Keratinocyte (primary cell): ENCODE measurements at regions not wholly inside any gene's neighbourhood (a gene's known extent, or its start where the extent isn't known, plus 50 kb on each side); places are given as distances from the start of the nearest gene placed in this dataset.

ENCODE experiments used
- DNase-seq: peaks from one replicate; pipeline ENCODE4 v3.0.0-alpha.2; 2011; ENCODE audit warnings: low read depth, missing footprints, low spot score
- FAIRE-seq: peaks from 2 replicates; lab custom pipeline; 2011; peaks lifted over from hg19 to GRCh38; lab: Jason Lieb, UNC
- H2AFZ ChIP-seq: 2 replicates; pipeline ENCODE4 v1.6.0; 2012; ENCODE audit warnings: low read length, control low read depth, inconsistent platforms; ENCODE audit not compliant: control insufficient read depth
- H3K27ac ChIP-seq: 2 replicates; pipeline ENCODE4 v1.5.1; 2011; ENCODE audit warnings: low read length; ENCODE audit not compliant: control insufficient read depth, insufficient read depth
- H3K27me3 ChIP-seq: 3 replicates; pipeline ENCODE4 v1.6.0; 2011; ENCODE audit warnings: low read length; ENCODE audit not compliant: control insufficient read depth, insufficient read depth; ENCODE audit errors: extremely low read depth
- H3K36me3 ChIP-seq, 2 experiments: 2 replicates in 1 of 2; 3 replicates in 1 of 2; pipeline ENCODE4 v1.5.1; 2011; ENCODE audit warnings: low read length in 2 of 2, mild to moderate bottlenecking in 1 of 2; ENCODE audit not compliant: control insufficient read depth in 2 of 2, insufficient read depth in 2 of 2; ENCODE audit errors: extremely low read depth in 1 of 2
- H3K4me1 ChIP-seq: 3 replicates; pipeline ENCODE4 v1.5.1; 2011; ENCODE audit warnings: low read length; ENCODE audit not compliant: control insufficient read depth, insufficient read depth; ENCODE audit errors: extremely low read depth
- H3K4me2 ChIP-seq: 3 replicates; pipeline ENCODE4 v1.6.0; 2011; ENCODE audit warnings: low read depth, low read length; ENCODE audit not compliant: control insufficient read depth, insufficient read depth; ENCODE audit errors: extremely low read depth
- H3K4me3 ChIP-seq, 3 experiments: fragments of 200-600 bp in 1 of 3; sonication (generic) in 1 of 3; 2 replicates in 2 of 3; 3 replicates in 1 of 3; pipeline ENCODE4 v1.5.1; 2011 to 2016; ENCODE audit warnings: low read length in 3 of 3, mild to moderate bottlenecking in 3 of 3, control low read depth in 2 of 3, inconsistent platforms in 1 of 3, low read depth in 1 of 3, mixed read lengths in 1 of 3, mixed run types in 1 of 3, moderate library complexity in 1 of 3; ENCODE audit not compliant: control insufficient read depth in 2 of 3, insufficient read depth in 2 of 3; ENCODE audit errors: extremely low read depth in 1 of 3
- H3K79me2 ChIP-seq: 2 replicates; pipeline ENCODE4 v1.6.0; 2012; ENCODE audit warnings: low read length; ENCODE audit not compliant: control insufficient read depth, insufficient read depth
- H3K9ac ChIP-seq: 3 replicates; pipeline ENCODE4 v1.6.0; 2011; ENCODE audit warnings: low read length; ENCODE audit not compliant: control insufficient read depth, insufficient read depth; ENCODE audit errors: extremely low read depth
- H3K9me1 ChIP-seq: 3 replicates; pipeline ENCODE4 v1.6.0; 2011; ENCODE audit warnings: low read length; ENCODE audit not compliant: control insufficient read depth, insufficient read depth; ENCODE audit errors: extremely low read depth
- H3K9me3 ChIP-seq: 2 replicates; pipeline ENCODE4 v1.5.1; 2012; ENCODE audit warnings: low read depth, low read length; ENCODE audit not compliant: control insufficient read depth
- H4K20me1 ChIP-seq: 3 replicates; pipeline ENCODE4 v1.6.0; 2011; ENCODE audit warnings: low read length; ENCODE audit not compliant: control insufficient read depth, insufficient read depth; ENCODE audit errors: extremely low read depth
- CTCF ChIP-seq, 3 experiments: IDR thresholded peaks in 1 of 3; conservative IDR thresholded peaks in 1 of 3; optimal IDR thresholded peaks in 1 of 3; 2 replicates in 2 of 3; 3 replicates in 1 of 3; pipeline versions ENCODE3 to v1.5.1; 2011; ENCODE audit warnings: low read length in 3 of 3, mild to moderate bottlenecking in 3 of 3, moderate library complexity in 2 of 3, control low read depth in 1 of 3, inconsistent platforms in 1 of 3; ENCODE audit not compliant: insufficient read depth in 2 of 3; ENCODE audit errors: extremely low read depth in 1 of 3
- EZH2 ChIP-seq: IDR thresholded peaks from one replicate; pipeline ENCODE4 v1.6.1; 2012; ENCODE audit warnings: inconsistent platforms, mild to moderate bottlenecking, low read length, moderate library complexity
- dilution Hi-C: fragments of 300-500 bp; cut with MboI; formaldehyde crosslinking; loops from one replicate; pipeline ENCODE4 v1.7.0; 2020; ENCODE audit warnings: low sequenced_read_pairs; ENCODE audit not compliant: extremely low pct_ligation_motif_present

- no peaks in the 10 kb centered on the region for H3K27me3 ChIP-seq
- TF ChIP-seq CTCF (optimal IDR thresholded peaks at IDR 0.05 in 1 of 3, IDR thresholded peaks at IDR 0.05 in 1 of 3, conservative IDR thresholded peaks at IDR 0.05 in 1 of 3; ENCODE audit: extremely low read depth in 1 of 3, insufficient read depth in 2 of 3, low read length in 3 of 3) (no peak), EZH2 (no peak)
- no peaks in the 10 kb centered on the region for H3K4me1 ChIP-seq
- H3K4me3 ChIP-seq = no peak overlapping the region
- no peaks in the 10 kb centered on the region for H4K20me1 ChIP-seq
- no peaks in the 10 kb centered on the region for H3K9me1 ChIP-seq
- H3K4me2 ChIP-seq = no peak overlapping the region
- no peaks in the 10 kb centered on the region for H3K79me2 ChIP-seq
- DNase-seq = no peak
- H3K27ac ChIP-seq = no peak overlapping the region
- no peak overlapping the region for H3K9ac ChIP-seq
- dilution Hi-C loops = no loop called here
- no peaks in the 10 kb centered on the region for H3K9me3 ChIP-seq
- no peaks in the 10 kb centered on the region for H3K36me3 ChIP-seq
- H2AFZ ChIP-seq = no peak overlapping the region
- FAIRE-seq = no peak
Observed at GRCh38 chr18:68054669-68055068, 538.1 kb upstream of the DSEL start.

- Histone ChIP-seq H3K9me1 (no peaks in the 10 kb centered on the region), H3K79me2 (no peaks in the 10 kb centered on the region), H3K9ac (no peak overlapping the region), H3K27ac (no peak overlapping the region), H3K4me2 (no peak overlapping the region), H4K20me1 (no peaks in the 10 kb centered on the region), H3K27me3 (no peaks in the 10 kb centered on the region), H3K9me3 (no peaks in the 10 kb centered on the region), H2AFZ (no peak overlapping the region), H3K36me3 (no peaks in the 10 kb centered on the region), H3K4me1 (no peaks in the 10 kb centered on the region), H3K4me3 (no peak overlapping the region)
- DNase-seq (no peak), FAIRE-seq (no peak)
- dilution Hi-C loops = no loop called here
- no peak for TF ChIP-seq EZH2
- no peak for TF ChIP-seq CTCF (optimal IDR thresholded peaks at IDR 0.05 in 1 of 3, IDR thresholded peaks at IDR 0.05 in 1 of 3, conservative IDR thresholded peaks at IDR 0.05 in 1 of 3; ENCODE audit: extremely low read depth in 1 of 3, insufficient read depth in 2 of 3, low read length in 3 of 3)
Observed at GRCh38 chr18:68053290-68053689, 536.8 kb upstream of the DSEL start.
